ENCODE measurements at regions not wholly inside any gene's neighbourhood (a gene's known extent, or its start where the extent isn't known, plus 50 kb on each side); places are given as distances from the start of the nearest gene placed in this dataset.

DNA sequence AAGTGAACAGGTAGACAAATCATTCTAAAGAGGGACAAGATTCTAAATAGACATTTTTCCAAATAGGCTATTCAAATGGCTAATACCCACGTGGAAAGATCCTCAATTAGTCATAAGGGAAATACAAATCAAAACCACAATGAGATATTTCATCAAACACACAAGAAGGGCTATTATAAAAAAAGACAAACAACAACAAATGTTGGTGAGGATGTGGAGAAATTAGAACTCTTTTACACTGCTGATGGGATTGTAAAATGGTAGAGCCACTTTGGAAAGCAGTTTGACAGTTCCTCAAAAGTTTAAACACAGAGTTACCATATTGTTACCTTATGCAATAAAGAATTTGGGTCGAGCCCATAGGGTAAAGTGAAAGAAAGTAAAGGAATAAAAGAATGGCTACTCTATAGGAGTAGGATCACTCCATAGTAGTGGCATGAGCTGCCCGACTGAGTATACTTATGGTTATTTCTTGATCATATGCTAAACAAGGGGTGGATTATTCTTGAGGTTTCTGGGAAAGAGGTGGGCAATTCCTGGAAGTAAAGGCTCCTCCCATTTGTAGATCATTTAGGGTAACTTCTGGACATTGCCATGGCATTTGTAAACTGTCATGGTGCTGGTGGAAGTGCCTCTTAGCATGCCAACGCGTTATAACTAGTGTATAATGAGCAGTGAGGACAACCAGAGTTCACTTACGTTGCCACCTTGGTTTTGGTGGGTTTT, 58.9 kb upstream of the FAM9C start:
- TF ChIP-seq, protein P1, sequence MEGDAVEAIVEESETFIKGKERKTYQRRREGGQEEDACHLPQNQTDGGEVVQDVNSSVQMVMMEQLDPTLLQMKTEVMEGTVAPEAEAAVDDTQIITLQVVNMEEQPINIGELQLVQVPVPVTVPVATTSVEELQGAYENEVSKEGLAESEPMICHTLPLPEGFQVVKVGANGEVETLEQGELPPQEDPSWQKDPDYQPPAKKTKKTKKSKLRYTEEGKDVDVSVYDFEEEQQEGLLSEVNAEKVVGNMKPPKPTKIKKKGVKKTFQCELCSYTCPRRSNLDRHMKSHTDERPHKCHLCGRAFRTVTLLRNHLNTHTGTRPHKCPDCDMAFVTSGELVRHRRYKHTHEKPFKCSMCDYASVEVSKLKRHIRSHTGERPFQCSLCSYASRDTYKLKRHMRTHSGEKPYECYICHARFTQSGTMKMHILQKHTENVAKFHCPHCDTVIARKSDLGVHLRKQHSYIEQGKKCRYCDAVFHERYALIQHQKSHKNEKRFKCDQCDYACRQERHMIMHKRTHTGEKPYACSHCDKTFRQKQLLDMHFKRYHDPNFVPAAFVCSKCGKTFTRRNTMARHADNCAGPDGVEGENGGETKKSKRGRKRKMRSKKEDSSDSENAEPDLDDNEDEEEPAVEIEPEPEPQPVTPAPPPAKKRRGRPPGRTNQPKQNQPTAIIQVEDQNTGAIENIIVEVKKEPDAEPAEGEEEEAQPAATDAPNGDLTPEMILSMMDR (conservative IDR thresholded peaks at IDR 0.05): no peak
- no peak for TF ChIP-seq ZFX (IDR thresholded peaks at IDR 0.05)
